A673 (cell line): ENCODE measurements at regions not wholly inside any gene's neighbourhood (a gene's known extent, or its start where the extent isn't known, plus 50 kb on each side); places are given as distances from the start of the nearest gene placed in this dataset.

Experiments
- BruUV-seq: library from RNA; stranded (reverse); fragments of 400-500 nt; replicated peaks from 2 replicates; lab custom pipeline; 2021; lab: Mats Ljungman, UMichigan
- CTCF ChIA-PET: fragments of 300-600 bp; sonication (Branson Sonifier 250); formaldehyde crosslinking; loops from one replicate; lab custom pipeline; 2022; ENCODE audit warnings: antibody characterized with exemption; lab: Charles Lee
- POLR2A ChIA-PET: fragments of 300-600 bp; sonication (Branson Sonifier 250); formaldehyde crosslinking; loops from one replicate; lab custom pipeline; 2022; ENCODE audit warnings: antibody characterized with exemption; ENCODE audit not compliant: low non-redundant PET; lab: Charles Lee
- DNase-seq: peaks from one replicate; pipeline ENCODE4 v3.0.0-alpha.2; 2015; ENCODE audit warnings: low spot score
- H3K27ac ChIP-seq: fragments of 200-600 bp; sonication (generic); 2 replicates; pipeline ENCODE4 v1.5.1; 2016; ENCODE audit warnings: mixed run types, low read depth, mild to moderate bottlenecking, mixed read lengths, antibody characterized with exemption, low read length; ENCODE audit not compliant: poor library complexity, severe bottlenecking
- H3K27me3 ChIP-seq: fragments of 200-600 bp; sonication (generic); replicated peaks from 2 replicates; pipeline ENCODE4 v1.6.1; 2017; ENCODE audit warnings: mixed run types, low read depth, mild to moderate bottlenecking, mixed read lengths, antibody characterized with exemption, low read length; ENCODE audit not compliant: insufficient read depth, poor library complexity
- H3K36me3 ChIP-seq: fragments of 200-600 bp; sonication (generic); 2 replicates; pipeline ENCODE4 v1.6.1; 2016; ENCODE audit warnings: mixed run types, mild to moderate bottlenecking, mixed read lengths, antibody characterized with exemption, low read length; ENCODE audit not compliant: insufficient read depth, poor library complexity, severe bottlenecking
- H3K4me1 ChIP-seq: fragments of 200-600 bp; sonication (generic); 2 replicates; pipeline ENCODE4 v1.6.1; 2017; ENCODE audit warnings: mixed run types, mild to moderate bottlenecking, mixed read lengths, antibody characterized with exemption, low read length; ENCODE audit not compliant: insufficient read depth, poor library complexity, severe bottlenecking
- H3K4me3 ChIP-seq: fragments of 200-600 bp; sonication (generic); 2 replicates; pipeline ENCODE4 v1.5.1; 2016; ENCODE audit warnings: low read depth, mixed run types, mild to moderate bottlenecking, mixed read lengths, low read length; ENCODE audit not compliant: poor library complexity, severe bottlenecking
- H3K9me3 ChIP-seq: fragments of 200-600 bp; sonication (generic); 2 replicates; pipeline ENCODE4 v1.6.1; 2016; ENCODE audit warnings: mixed run types, low read depth, mild to moderate bottlenecking, mixed read lengths, antibody characterized with exemption, low read length; ENCODE audit not compliant: poor library complexity, severe bottlenecking
- EZH2 ChIP-seq: fragments of 200-600 bp; sonication (generic); IDR thresholded peaks from 2 replicates; pipeline ENCODE4 v1.6.1; 2017; ENCODE audit warnings: borderline replicate concordance, low read depth, mild to moderate bottlenecking, mixed read lengths, antibody characterized with exemption, low read length; ENCODE audit not compliant: poor library complexity, severe bottlenecking
- intact Hi-C: fragments of 100-400 bp; cut with micrococcal nuclease; formaldehyde crosslinking; loops from one replicate; pipeline ENCODE4 v1.10.0; 2022; ENCODE audit not compliant: unreplicated experiment
- TF ChIP-seq, protein P1 (sequence below): fragments of 300-800, 200-600 bp; sonication (generic); conservative IDR thresholded peaks from 2 replicates; pipeline ENCODE4 v1.5.1; 2017; ENCODE audit warnings: low read depth, mild to moderate bottlenecking, antibody characterized with exemption, low read length, moderate library complexity, mixed read lengths

DNA sequence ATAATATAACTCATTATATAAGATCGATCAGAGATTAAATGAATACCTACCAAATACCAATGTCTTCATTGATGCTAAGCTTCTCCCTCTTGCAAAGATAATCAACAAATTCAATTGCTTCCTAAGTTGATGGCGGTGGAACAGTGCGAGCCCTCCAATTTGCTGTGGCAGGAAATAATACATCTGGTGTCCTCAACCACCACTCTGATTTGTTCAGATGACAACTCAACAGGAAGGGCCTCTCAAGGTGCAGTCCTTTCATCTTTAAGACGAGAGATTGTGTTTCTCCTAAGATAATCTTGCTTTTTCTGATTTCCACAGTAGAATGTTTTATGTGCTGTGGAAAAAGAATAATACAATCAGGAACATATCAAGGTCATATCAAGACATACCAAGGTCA, 56.6 kb upstream of the IGFBP2 start:
- H3K4me3 ChIP-seq, result no peak overlapping the region
- TF ChIP-seq, protein P1, sequence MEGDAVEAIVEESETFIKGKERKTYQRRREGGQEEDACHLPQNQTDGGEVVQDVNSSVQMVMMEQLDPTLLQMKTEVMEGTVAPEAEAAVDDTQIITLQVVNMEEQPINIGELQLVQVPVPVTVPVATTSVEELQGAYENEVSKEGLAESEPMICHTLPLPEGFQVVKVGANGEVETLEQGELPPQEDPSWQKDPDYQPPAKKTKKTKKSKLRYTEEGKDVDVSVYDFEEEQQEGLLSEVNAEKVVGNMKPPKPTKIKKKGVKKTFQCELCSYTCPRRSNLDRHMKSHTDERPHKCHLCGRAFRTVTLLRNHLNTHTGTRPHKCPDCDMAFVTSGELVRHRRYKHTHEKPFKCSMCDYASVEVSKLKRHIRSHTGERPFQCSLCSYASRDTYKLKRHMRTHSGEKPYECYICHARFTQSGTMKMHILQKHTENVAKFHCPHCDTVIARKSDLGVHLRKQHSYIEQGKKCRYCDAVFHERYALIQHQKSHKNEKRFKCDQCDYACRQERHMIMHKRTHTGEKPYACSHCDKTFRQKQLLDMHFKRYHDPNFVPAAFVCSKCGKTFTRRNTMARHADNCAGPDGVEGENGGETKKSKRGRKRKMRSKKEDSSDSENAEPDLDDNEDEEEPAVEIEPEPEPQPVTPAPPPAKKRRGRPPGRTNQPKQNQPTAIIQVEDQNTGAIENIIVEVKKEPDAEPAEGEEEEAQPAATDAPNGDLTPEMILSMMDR, result no peak
- no peak for TF ChIP-seq EZH2
- no peaks in the 10 kb centered on the region for H3K36me3 ChIP-seq
- H3K9me3 ChIP-seq, result no peaks in the 10 kb centered on the region
- POLR2A ChIA-PET, result no interaction called here
- no TSS peak for BruUV-seq
- CTCF ChIA-PET, result no interaction called here
- H3K27me3 ChIP-seq, result no peaks in the 10 kb centered on the region
- no peak overlapping the region for H3K27ac ChIP-seq
- intact Hi-C loops, result loop anchor here (10.0 kb wide), 1 partner anchor 1588 kb away; the partner anchor contains the start of gene CXCR1
- H3K4me1 ChIP-seq, result peaks cover 18% of the 10 kb centered on the region
- DNase-seq, result no peak

DNA sequence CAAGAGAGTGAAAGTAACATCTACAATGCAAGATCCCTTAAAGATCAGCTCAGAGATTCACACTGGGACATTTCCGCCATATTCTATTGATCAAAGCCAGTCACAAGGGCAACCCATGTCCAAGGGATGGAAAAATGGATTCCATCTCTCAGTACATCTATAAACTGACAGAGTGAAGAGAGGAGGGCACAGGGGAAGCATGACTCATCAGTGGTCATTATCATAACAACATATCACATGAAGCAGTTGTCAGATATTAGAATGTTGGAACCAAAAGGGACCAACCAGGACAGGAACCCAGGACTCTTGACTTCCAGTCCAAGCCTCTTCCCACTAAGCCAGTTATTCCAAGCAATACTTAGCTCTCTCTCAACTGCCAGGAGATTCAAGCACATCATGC, 54.9 kb upstream of the IGFBP2 start:
- no peaks in the 10 kb centered on the region for H3K9me3 ChIP-seq
- no TSS peak for BruUV-seq
- ChIA-PET CTCF (interaction anchor here (0.6 kb wide), 1 partner anchor 42 kb away, joined by 3 read pairs; no protein-coding TSS in a partner anchor), POLR2A (no interaction called here)
- TF ChIP-seq, protein P1, result no peak
- TF ChIP-seq EZH2, result no peak
- intact Hi-C loops, result loop anchor here (10.0 kb wide), 1 partner anchor 1586 kb away; the partner anchor contains the start of gene CXCR1
- no peak overlapping the region for H3K27ac ChIP-seq
- peaks cover 18% of the 10 kb centered on the region for H3K4me1 ChIP-seq
- H3K27me3 ChIP-seq, result no peaks in the 10 kb centered on the region
- no peak overlapping the region for H3K4me3 ChIP-seq
- DNase-seq, result no peak
- no peaks in the 10 kb centered on the region for H3K36me3 ChIP-seq

DNA sequence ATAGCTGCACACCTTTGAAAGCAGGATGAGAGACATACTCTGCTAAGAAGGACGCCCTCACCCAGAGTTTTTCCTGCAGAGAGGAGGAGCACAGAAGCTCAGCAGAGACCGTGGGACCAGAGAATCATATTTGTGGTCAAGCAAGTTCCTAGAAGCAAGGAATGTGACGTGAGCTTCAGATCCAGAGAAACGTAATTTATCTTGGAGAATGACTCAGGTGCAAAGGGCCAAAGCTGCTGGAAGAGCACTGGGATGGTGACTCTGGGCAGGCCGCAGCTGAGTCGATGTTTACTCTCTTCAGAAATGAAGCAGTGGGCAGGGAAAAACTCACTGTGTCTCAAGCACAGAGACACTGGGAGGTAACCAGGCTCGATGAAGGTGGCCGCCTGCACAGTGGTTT, 50.1 kb upstream of the IGFBP2 start:
- DNase-seq, result no peak
- TF ChIP-seq, protein P1, result no peak
- TF ChIP-seq EZH2, result no peak
- ChIA-PET POLR2A (no interaction called here), CTCF (no interaction called here)
- Histone ChIP-seq H3K9me3 (no peaks in the 10 kb centered on the region), H3K4me1 (peaks cover 5% of the 10 kb centered on the region), H3K27ac (no peak overlapping the region), H3K36me3 (no peaks in the 10 kb centered on the region), H3K4me3 (no peak overlapping the region), H3K27me3 (no peaks in the 10 kb centered on the region)
- intact Hi-C loops, result loop anchor here (10.0 kb wide), 1 partner anchor 1982 kb away; the partner anchor contains the start of genes CNOT9 and USP37
- no TSS peak for BruUV-seq
